H9 (cell line): ENCODE measurements at regions not wholly inside any gene's neighbourhood (a gene's known extent, or its start where the extent isn't known, plus 50 kb on each side); places are given as distances from the start of the nearest gene placed in this dataset.

Experiments used
- DNase-seq: peaks from one replicate; pipeline ENCODE4 v3.0.0-alpha.2; 2017
- H2AFZ ChIP-seq: one replicate; pipeline ENCODE4 v1.6.1; 2013; ENCODE audit warnings: mild to moderate bottlenecking, low read length, control low read depth, moderate library complexity
- H2AK5ac ChIP-seq: 2 replicates; pipeline ENCODE4 v1.6.1; 2013; ENCODE audit warnings: low read length, control low read depth, mixed read lengths; ENCODE audit not compliant: insufficient read length
- H2BK120ac ChIP-seq: one replicate; pipeline ENCODE4 v1.6.1; 2013; ENCODE audit warnings: low read depth, mild to moderate bottlenecking, low read length, control low read depth, inconsistent platforms; ENCODE audit not compliant: poor library complexity, severe bottlenecking
- H2BK12ac ChIP-seq: 2 replicates; pipeline ENCODE4 v1.6.1; 2013; ENCODE audit warnings: low read length, control low read depth, mixed read lengths, low read depth; ENCODE audit not compliant: insufficient read length
- H2BK15ac ChIP-seq: 2 replicates; pipeline ENCODE4 v1.6.1; 2013; ENCODE audit warnings: low read depth, low read length, control low read depth
- H2BK20ac ChIP-seq: one replicate; pipeline ENCODE4 v1.6.1; 2013; ENCODE audit warnings: low read depth, mild to moderate bottlenecking, low read length, control low read depth, inconsistent platforms; ENCODE audit not compliant: poor library complexity, severe bottlenecking
- H2BK5ac ChIP-seq: 2 replicates; pipeline ENCODE4 v1.6.1; 2013; ENCODE audit warnings: low read length, control low read depth, mixed read lengths; ENCODE audit not compliant: insufficient read length
- H3K14ac ChIP-seq: 2 replicates; pipeline ENCODE4 v1.6.1; 2013; ENCODE audit warnings: low read length, control low read depth; ENCODE audit not compliant: insufficient read depth
- H3K18ac ChIP-seq: 2 replicates; pipeline ENCODE4 v1.6.1; 2013; ENCODE audit warnings: low read depth, mild to moderate bottlenecking, mixed read lengths, low read length, control low read depth; ENCODE audit not compliant: insufficient read length
- H3K23ac ChIP-seq: 2 replicates; pipeline ENCODE4 v1.6.1; 2013; ENCODE audit warnings: low read length, control low read depth, mixed read lengths, low read depth; ENCODE audit not compliant: insufficient read length
- H3K23me2 ChIP-seq: 2 replicates; pipeline ENCODE4 v1.6.1; 2013; ENCODE audit warnings: low read depth, mild to moderate bottlenecking, mixed read lengths, low read length, control low read depth; ENCODE audit not compliant: insufficient read length, poor library complexity, severe bottlenecking
- H3K27ac ChIP-seq: 2 replicates; pipeline ENCODE4 v1.5.1; 2013; ENCODE audit warnings: low read length, control low read depth, mixed read lengths, low read depth; ENCODE audit not compliant: insufficient read length
- H3K27me3 ChIP-seq: 2 replicates; pipeline ENCODE4 v1.6.1; 2013; ENCODE audit warnings: low read length, control low read depth, inconsistent platforms; ENCODE audit not compliant: insufficient read depth
- H3K4ac ChIP-seq: 2 replicates; pipeline ENCODE4 v1.6.1; 2013; ENCODE audit warnings: low read depth, mild to moderate bottlenecking, control low read depth, inconsistent platforms, low read length, moderate library complexity
- H3K4me1 ChIP-seq: 2 replicates; pipeline ENCODE4 v1.6.1; 2013; ENCODE audit warnings: low read length, control low read depth, inconsistent platforms; ENCODE audit not compliant: insufficient read depth
- H3K4me2 ChIP-seq: 2 replicates; pipeline ENCODE4 v1.6.1; 2013; ENCODE audit warnings: low read length, control low read depth, mixed read lengths; ENCODE audit not compliant: insufficient read length, insufficient read depth
- H3K56ac ChIP-seq: 2 replicates; pipeline ENCODE4 v1.6.1; 2013; ENCODE audit warnings: low read depth, mild to moderate bottlenecking, mixed read lengths, low read length, control low read depth; ENCODE audit not compliant: insufficient read length
- H3K79me1 ChIP-seq: 2 replicates; pipeline ENCODE4 v1.6.1; 2013; ENCODE audit warnings: low read depth, mild to moderate bottlenecking, moderate library complexity, low read length, control low read depth, inconsistent platforms; ENCODE audit not compliant: insufficient read depth, poor library complexity, severe bottlenecking
- H3K79me2 ChIP-seq: 2 replicates; pipeline ENCODE4 v1.6.1; 2013; ENCODE audit warnings: low read length, control low read depth, inconsistent platforms; ENCODE audit not compliant: insufficient read depth
- H3K9ac ChIP-seq: 2 replicates; pipeline ENCODE4 v1.6.1; 2013; ENCODE audit warnings: low read length, control low read depth, mixed read lengths; ENCODE audit not compliant: insufficient read length; ENCODE audit errors: extremely low read depth
- H3K9me3 ChIP-seq: one replicate; pipeline ENCODE4 v1.6.1; 2013; ENCODE audit warnings: low read depth, low read length, inconsistent platforms; ENCODE audit not compliant: control insufficient read depth
- H3T11ph ChIP-seq: one replicate; pipeline ENCODE4 v1.6.1; 2013; ENCODE audit warnings: mild to moderate bottlenecking, low read length, control low read depth, inconsistent platforms
- H4K20me1 ChIP-seq: one replicate; pipeline ENCODE4 v1.6.1; 2013; ENCODE audit not compliant: control insufficient read depth, insufficient read length, insufficient read depth
- H4K5ac ChIP-seq: 2 replicates; pipeline ENCODE4 v1.6.1; 2013; ENCODE audit warnings: low read depth, mild to moderate bottlenecking, mixed read lengths, low read length, control low read depth; ENCODE audit not compliant: insufficient read length
- H4K8ac ChIP-seq: replicated peaks from 2 replicates; pipeline ENCODE4 v1.6.1; 2013; ENCODE audit warnings: low read length, control low read depth, mixed read lengths, low read depth; ENCODE audit not compliant: insufficient read length
- H4K91ac ChIP-seq: 2 replicates; pipeline ENCODE4 v1.6.1; 2013; ENCODE audit warnings: low read depth, mild to moderate bottlenecking, moderate library complexity, mixed read lengths, low read length, control low read depth; ENCODE audit not compliant: insufficient read length
- H3K27ac Mint-ChIP-seq, 3 experiments: 2 replicates in 2 of 3; 3 replicates in 1 of 3; pipeline ENCODE4 v1.8.0; 2020 to 2021; ENCODE audit warnings: mixed read lengths in 3 of 3, mild to moderate bottlenecking in 1 of 3, moderate library complexity in 1 of 3
- H3K27me3 Mint-ChIP-seq: 2 replicates; pipeline ENCODE4 v1.8.0; 2021; ENCODE audit warnings: low read depth, mild to moderate bottlenecking, moderate library complexity, mixed read lengths
- H3K36me3 Mint-ChIP-seq, 3 experiments: 2 replicates in 2 of 3; 3 replicates in 1 of 3; pipeline ENCODE4 v1.8.0; 2020 to 2021; ENCODE audit warnings: low read depth in 3 of 3, mixed read lengths in 3 of 3; ENCODE audit not compliant: insufficient read depth in 1 of 3
- H3K4me1 Mint-ChIP-seq, 2 experiments: 2 replicates each; pipeline ENCODE4 v1.8.0; 2020; ENCODE audit warnings: mixed read lengths in 2 of 2
- H3K4me3 Mint-ChIP-seq, 2 experiments: 2 replicates in 1 of 2; 3 replicates in 1 of 2; pipeline ENCODE4 v1.8.0; 2020 to 2021; ENCODE audit warnings: mild to moderate bottlenecking in 2 of 2, mixed read lengths in 2 of 2, moderate library complexity in 1 of 2
- H3K9me3 Mint-ChIP-seq, 2 experiments: 2 replicates in 1 of 2; 3 replicates in 1 of 2; pipeline ENCODE4 v1.8.0; 2020; ENCODE audit warnings: mild to moderate bottlenecking in 2 of 2, mixed read lengths in 2 of 2, moderate library complexity in 1 of 2
- WGBS: extraction: QIAGEN DNeasy Blood & Tissue Kit; methylation state at CpG from one replicate; pipeline ENCODE4 v1.1.7; 2013; ENCODE audit warnings: missing lambda C conversion rate, low lambda C conversion rate, mixed read lengths; ENCODE audit not compliant: insufficient read length; ENCODE audit errors: extremely low coverage; 5-methylcytosine and 5-hydroxymethylcytosine counted together
- TF ChIP-seq, protein P1 (sequence below): fragments of 200-600 bp; sonication (generic); conservative IDR thresholded peaks from 3 replicates; pipeline ENCODE4 v1.8.0; 2021; ENCODE audit warnings: antibody characterized with exemption, mild to moderate bottlenecking

DNA sequence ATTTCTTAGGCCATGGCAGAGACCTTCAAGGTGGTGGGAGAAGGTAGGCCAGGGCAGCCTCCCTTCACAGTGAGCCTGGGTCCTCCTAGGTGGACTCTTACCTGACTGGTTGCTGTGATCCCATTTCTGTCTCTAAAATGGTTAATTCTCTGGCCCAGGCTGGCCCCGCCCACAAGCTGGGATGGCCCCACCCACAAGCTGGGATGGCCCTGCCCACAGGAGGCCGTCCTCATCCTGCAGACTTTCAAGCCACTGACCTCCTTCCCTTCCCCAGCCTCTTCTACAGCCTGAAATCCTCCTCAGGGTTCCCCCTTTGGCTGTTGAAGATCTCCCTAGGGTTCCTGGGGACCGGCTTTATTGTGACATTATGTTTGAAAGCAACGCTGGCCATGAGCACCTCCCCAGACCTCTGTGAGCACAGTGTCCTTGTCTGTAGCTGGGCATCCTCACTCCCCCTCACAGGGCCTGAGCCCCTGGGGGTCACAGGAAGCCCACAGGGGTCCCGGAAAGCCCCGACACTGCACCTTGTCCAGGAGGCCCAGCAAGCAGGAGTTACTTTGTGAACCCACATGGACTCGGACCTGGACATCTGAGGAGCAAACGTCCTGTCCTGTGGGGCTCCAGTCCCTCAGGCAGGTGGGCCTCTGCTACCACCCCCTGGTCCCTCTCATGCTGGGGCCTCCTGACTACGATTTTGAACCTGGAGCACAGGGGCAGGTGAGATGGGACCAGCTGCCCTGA, 621.7 kb downstream of the MATN1 start:
- H4K20me1 ChIP-seq: no peaks in the 10 kb centered on the region
- no peak overlapping the region for H2AFZ ChIP-seq
- H3K4me1 Mint-ChIP-seq: peaks cover 6 to 25% of the 10 kb centered on the region in 2 experiments; a peak in 3 of 4 replicates
- no peak overlapping the region for H3K27ac Mint-ChIP-seq
- H3K4me2 ChIP-seq: no peak overlapping the region
- H3K79me1 ChIP-seq: no peaks in the 10 kb centered on the region
- no peak overlapping the region for H2AK5ac ChIP-seq
- H3K9me3 ChIP-seq: no peaks in the 10 kb centered on the region
- H4K5ac ChIP-seq: no peak overlapping the region
- H2BK20ac ChIP-seq: no peak overlapping the region
- H2BK12ac ChIP-seq: no peak overlapping the region
- H3K14ac ChIP-seq: no peak overlapping the region
- no peak overlapping the region for H4K91ac ChIP-seq
- no peak overlapping the region for H4K8ac ChIP-seq
- H3K56ac ChIP-seq: no peak overlapping the region
- TF ChIP-seq, protein P1, sequence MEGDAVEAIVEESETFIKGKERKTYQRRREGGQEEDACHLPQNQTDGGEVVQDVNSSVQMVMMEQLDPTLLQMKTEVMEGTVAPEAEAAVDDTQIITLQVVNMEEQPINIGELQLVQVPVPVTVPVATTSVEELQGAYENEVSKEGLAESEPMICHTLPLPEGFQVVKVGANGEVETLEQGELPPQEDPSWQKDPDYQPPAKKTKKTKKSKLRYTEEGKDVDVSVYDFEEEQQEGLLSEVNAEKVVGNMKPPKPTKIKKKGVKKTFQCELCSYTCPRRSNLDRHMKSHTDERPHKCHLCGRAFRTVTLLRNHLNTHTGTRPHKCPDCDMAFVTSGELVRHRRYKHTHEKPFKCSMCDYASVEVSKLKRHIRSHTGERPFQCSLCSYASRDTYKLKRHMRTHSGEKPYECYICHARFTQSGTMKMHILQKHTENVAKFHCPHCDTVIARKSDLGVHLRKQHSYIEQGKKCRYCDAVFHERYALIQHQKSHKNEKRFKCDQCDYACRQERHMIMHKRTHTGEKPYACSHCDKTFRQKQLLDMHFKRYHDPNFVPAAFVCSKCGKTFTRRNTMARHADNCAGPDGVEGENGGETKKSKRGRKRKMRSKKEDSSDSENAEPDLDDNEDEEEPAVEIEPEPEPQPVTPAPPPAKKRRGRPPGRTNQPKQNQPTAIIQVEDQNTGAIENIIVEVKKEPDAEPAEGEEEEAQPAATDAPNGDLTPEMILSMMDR: no peak
- H2BK15ac ChIP-seq: no peak overlapping the region
- no peaks in the 10 kb centered on the region for H3K79me2 ChIP-seq
- no peak overlapping the region for H3T11ph ChIP-seq
- no CpG with 5 or more reads among the region's 9 CpGs for WGBS
- H3K18ac ChIP-seq: no peak overlapping the region
- H3K27me3 ChIP-seq: no peaks in the 10 kb centered on the region
- no peak overlapping the region for H3K4ac ChIP-seq
- no peak overlapping the region for H2BK5ac ChIP-seq
- peak; percentile 69 for DNase-seq
- no peak overlapping the region for H2BK120ac ChIP-seq
- H3K36me3 Mint-ChIP-seq: no peaks in the 10 kb centered on the region; a peak in 1 of 7 replicates
- H3K9ac ChIP-seq: no peak overlapping the region
- no peaks in the 10 kb centered on the region for H3K4me1 ChIP-seq
- H3K23ac ChIP-seq: no peak overlapping the region
- H3K27me3 Mint-ChIP-seq: peaks cover 16% of the 10 kb centered on the region
- no peak overlapping the region for H3K27ac ChIP-seq
- H3K9me3 Mint-ChIP-seq: peaks cover 3 to 4% of the 10 kb centered on the region in 2 experiments; a peak in 3 of 5 replicates
- no peak overlapping the region for H3K4me3 Mint-ChIP-seq
- no peaks in the 10 kb centered on the region for H3K23me2 ChIP-seq
